HepG2 (cell line): ENCODE measurements at regions not wholly inside any gene's neighbourhood (a gene's known extent, or its start where the extent isn't known, plus 50 kb on each side); places are given as distances from the start of the nearest gene placed in this dataset.

Source experiments
- BRD4 ChIP-seq: sonication (generic); formaldehyde crosslinking; IDR thresholded peaks from 2 replicates; pipeline ENCODE4 v1.4.0; 2020; ENCODE audit warnings: missing genetic modification reagents
- CAMTA2 ChIP-seq: sonication (generic); formaldehyde crosslinking; IDR thresholded peaks from 2 replicates; pipeline ENCODE4 v1.4.0; 2020; ENCODE audit warnings: mild to moderate bottlenecking, missing genetic modification reagents, borderline replicate concordance
- CHD4 ChIP-seq: fragments of 200-600 bp; sonication (generic); IDR thresholded peaks from 2 replicates; pipeline ENCODE4 v1.7.0; 2017; ENCODE audit warnings: mild to moderate bottlenecking, low read length, borderline replicate concordance
- DNMT1 ChIP-seq: sonication (generic); formaldehyde crosslinking; IDR thresholded peaks from 2 replicates; pipeline ENCODE4 v1.5.1; 2020; ENCODE audit warnings: mild to moderate bottlenecking, missing genetic modification reagents
- ELF3 ChIP-seq: IDR thresholded peaks from 2 replicates; pipeline ENCODE4 v1.6.1; 2016; ENCODE audit warnings: missing genetic modification reagents, missing compliant biosample characterization
- ELF4 ChIP-seq: sonication (generic); formaldehyde crosslinking; IDR thresholded peaks from 2 replicates; pipeline ENCODE4 v1.5.0; 2020; ENCODE audit warnings: missing genetic modification reagents, mild to moderate bottlenecking, moderate library complexity, borderline replicate concordance
- ESRRA ChIP-seq: sonication (generic); formaldehyde crosslinking; IDR thresholded peaks from 2 replicates; pipeline ENCODE4 v1.5.1; 2020; ENCODE audit warnings: mild to moderate bottlenecking, low read depth, missing genetic modification reagents
- FIP1L1 ChIP-seq: fragments of 200-400 bp; formaldehyde crosslinking; IDR thresholded peaks from 2 replicates; pipeline ENCODE4 v1.6.1; 2018; ENCODE audit warnings: low read depth, mild to moderate bottlenecking, low read length, moderate library complexity, borderline replicate concordance; ENCODE audit not compliant: insufficient read depth
- NBN ChIP-seq: fragments of 450-650 bp; conservative IDR thresholded peaks from 2 replicates; pipeline ENCODE4 v1.6.1; 2017
- NCOR1 ChIP-seq: fragments of 200-600 bp; sonication (generic); IDR thresholded peaks from 2 replicates; pipeline ENCODE4 v1.7.0; 2017; ENCODE audit warnings: antibody characterized with exemption, low read length, borderline replicate concordance
- NR2F6 ChIP-seq, 2 experiments: IDR thresholded peaks; 2 replicates each; pipeline ENCODE4 v1.6.1; 2016; ENCODE audit warnings: antibody characterized with exemption in 1 of 2, mild to moderate bottlenecking in 1 of 2
- SCMH1 ChIP-seq: sonication (generic); formaldehyde crosslinking; IDR thresholded peaks from 2 replicates; pipeline ENCODE4 v1.9.0; 2021; ENCODE audit warnings: missing genetic modification reagents, mild to moderate bottlenecking, borderline replicate concordance
- SNAI1 ChIP-seq: sonication (generic); formaldehyde crosslinking; IDR thresholded peaks from 2 replicates; pipeline ENCODE4 v1.5.0; 2020; ENCODE audit warnings: mild to moderate bottlenecking, missing genetic modification reagents, borderline replicate concordance
- TBL1XR1 ChIP-seq: fragments of 150-350 bp; IDR thresholded peaks from 2 replicates; pipeline ENCODE4 v1.6.1; 2014; ENCODE audit warnings: borderline replicate concordance, low read length; ENCODE audit not compliant: partially characterized antibody
- ZBTB20 ChIP-seq: sonication (generic); formaldehyde crosslinking; IDR thresholded peaks from 2 replicates; pipeline ENCODE4 v1.8.1; 2023; ENCODE audit warnings: missing genetic modification reagents, low read depth, mild to moderate bottlenecking, borderline replicate concordance
- ZFP36L1 ChIP-seq: sonication (generic); formaldehyde crosslinking; IDR thresholded peaks from 2 replicates; pipeline ENCODE4 v1.8.0; 2022; ENCODE audit warnings: mild to moderate bottlenecking, missing genetic modification reagents, moderate library complexity
- ZFP36L2 ChIP-seq: sonication (generic); formaldehyde crosslinking; IDR thresholded peaks from 2 replicates; pipeline ENCODE4 v1.4.0; 2020; ENCODE audit warnings: missing genetic modification reagents
- ZNF460 ChIP-seq: sonication (generic); formaldehyde crosslinking; IDR thresholded peaks from 2 replicates; pipeline ENCODE4 v1.5.1; 2020; ENCODE audit warnings: missing genetic modification reagents, mild to moderate bottlenecking, borderline replicate concordance
- ZNF607 ChIP-seq: sonication (generic); formaldehyde crosslinking; IDR thresholded peaks from 2 replicates; pipeline ENCODE4 v1.5.1; 2020; ENCODE audit warnings: missing genetic modification reagents, mild to moderate bottlenecking, borderline replicate concordance
- ZNF720 ChIP-seq: sonication (generic); formaldehyde crosslinking; IDR thresholded peaks from 2 replicates; pipeline ENCODE4 v1.4.0; 2020; ENCODE audit warnings: missing genetic modification reagents
- ZNF724P ChIP-seq: sonication (generic); formaldehyde crosslinking; IDR thresholded peaks from 2 replicates; pipeline ENCODE4 v1.8.0; 2022; ENCODE audit warnings: missing genetic modification reagents, borderline replicate concordance
- TF ChIP-seq, protein P1 (sequence below): IDR thresholded peaks from 2 replicates; pipeline ENCODE4 v1.6.1; 2018; ENCODE audit warnings: missing genetic modification reagents
- TF ChIP-seq, protein P2 (sequence below): IDR thresholded peaks from 2 replicates; pipeline ENCODE4 v1.6.1; 2016; ENCODE audit warnings: missing compliant biosample characterization, missing genetic modification reagents, borderline replicate concordance
- TF ChIP-seq, protein P3 (sequence below): sonication (generic); formaldehyde crosslinking; IDR thresholded peaks from 2 replicates; pipeline ENCODE4 v1.4.0; 2020; ENCODE audit warnings: missing genetic modification reagents

DNA sequence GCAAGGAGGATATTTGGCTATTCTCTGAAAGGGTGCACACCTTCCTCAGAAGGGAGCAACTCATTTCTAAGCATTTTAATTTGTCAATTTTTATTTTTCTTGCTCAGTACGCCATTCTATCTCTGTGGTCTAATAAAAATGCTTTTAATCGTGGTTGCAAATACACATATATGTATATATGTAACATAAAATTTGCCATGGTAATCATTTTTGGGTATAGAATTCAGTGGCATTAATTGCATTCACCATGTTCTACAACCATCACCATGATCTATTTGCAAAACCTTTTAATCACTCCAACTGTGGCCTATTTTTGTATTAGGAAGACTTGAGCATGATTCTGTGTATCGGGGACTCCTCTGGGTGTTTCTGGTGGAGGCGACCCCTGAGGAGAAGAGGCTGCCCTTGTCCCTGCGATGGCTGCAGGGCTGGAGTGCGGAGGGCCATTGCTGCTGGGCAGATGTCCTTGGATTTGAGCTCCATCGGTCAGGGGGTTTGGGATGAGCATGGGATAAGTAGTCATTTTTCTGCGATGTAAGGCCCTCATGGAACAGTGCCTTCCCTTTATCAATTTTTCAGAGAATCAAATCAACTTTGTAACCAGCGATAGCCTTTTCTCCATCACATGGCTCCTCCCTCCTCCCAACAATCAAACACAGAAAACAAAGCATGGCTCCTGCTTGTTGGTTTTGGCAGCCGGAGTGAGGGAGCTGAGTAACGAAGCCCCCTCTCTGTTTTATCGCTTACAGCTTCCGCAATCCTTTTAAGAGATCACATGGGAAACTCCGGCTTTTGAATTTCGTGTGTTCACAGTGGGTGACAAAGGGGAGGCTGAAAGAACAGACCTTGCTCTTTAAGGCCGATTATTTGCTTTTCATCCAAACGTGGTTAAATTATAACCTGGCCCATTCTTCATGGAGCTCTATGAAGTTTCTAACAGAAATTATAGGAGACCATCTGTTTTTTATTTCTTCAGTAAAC lies 187.3 kb downstream of the TENT4A start (continued):
- TF ChIP-seq NBN (no peak), ZNF607 (CRISPR knock-in tag) (no peak), TBL1XR1 (no peak), ESRRA (CRISPR knock-in tag) (no peak), BRD4 (CRISPR knock-in tag) (no peak; the same call in 1 of the 2 replicates), ZNF724P (CRISPR knock-in tag) (no peak), NCOR1 (peak; percentile 58; the same call in 1 of the 2 replicates), SCMH1 (no peak), ZBTB20 (CRISPR knock-in tag) (peak; percentile 42; the same call in 1 of the 2 replicates), ELF3 (CRISPR knock-in tag) (peak; percentile 97), ELF4 (CRISPR knock-in tag) (peak; percentile 57; the same call in 1 of the 2 replicates), ZFP36L2 (CRISPR knock-in tag) (no peak), CHD4 (peak; percentile 49; the same call in 1 of the 2 replicates), ZNF720 (CRISPR knock-in tag) (no peak), DNMT1 (CRISPR knock-in tag) (no peak), ZNF460 (CRISPR knock-in tag) (no peak), CAMTA2 (CRISPR knock-in tag) (no peak), FIP1L1 (no peak), SNAI1 (CRISPR knock-in tag) (no peak), NR2F6 (IDR thresholded peaks at IDR 0.05) (peak; percentile 35; the same call in 1 of the 2 replicates), NR2F6 (CRISPR knock-in tag; IDR thresholded peaks at IDR 0.05) (no peak), ZFP36L1 (CRISPR knock-in tag) (no peak)
- TF ChIP-seq, protein P1, sequence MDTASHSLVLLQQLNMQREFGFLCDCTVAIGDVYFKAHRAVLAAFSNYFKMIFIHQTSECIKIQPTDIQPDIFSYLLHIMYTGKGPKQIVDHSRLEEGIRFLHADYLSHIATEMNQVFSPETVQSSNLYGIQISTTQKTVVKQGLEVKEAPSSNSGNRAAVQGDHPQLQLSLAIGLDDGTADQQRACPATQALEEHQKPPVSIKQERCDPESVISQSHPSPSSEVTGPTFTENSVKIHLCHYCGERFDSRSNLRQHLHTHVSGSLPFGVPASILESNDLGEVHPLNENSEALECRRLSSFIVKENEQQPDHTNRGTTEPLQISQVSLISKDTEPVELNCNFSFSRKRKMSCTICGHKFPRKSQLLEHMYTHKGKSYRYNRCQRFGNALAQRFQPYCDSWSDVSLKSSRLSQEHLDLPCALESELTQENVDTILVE (CRISPR knock-in tag), result no peak
- TF ChIP-seq, protein P2, sequence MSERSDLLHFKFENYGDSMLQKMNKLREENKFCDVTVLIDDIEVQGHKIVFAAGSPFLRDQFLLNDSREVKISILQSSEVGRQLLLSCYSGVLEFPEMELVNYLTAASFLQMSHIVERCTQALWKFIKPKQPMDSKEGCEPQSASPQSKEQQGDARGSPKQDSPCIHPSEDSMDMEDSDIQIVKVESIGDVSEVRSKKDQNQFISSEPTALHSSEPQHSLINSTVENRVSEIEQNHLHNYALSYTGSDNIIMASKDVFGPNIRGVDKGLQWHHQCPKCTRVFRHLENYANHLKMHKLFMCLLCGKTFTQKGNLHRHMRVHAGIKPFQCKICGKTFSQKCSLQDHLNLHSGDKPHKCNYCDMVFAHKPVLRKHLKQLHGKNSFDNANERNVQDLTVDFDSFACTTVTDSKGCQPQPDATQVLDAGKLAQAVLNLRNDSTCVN (CRISPR knock-in tag), result no peak
- TF ChIP-seq, protein P3, sequence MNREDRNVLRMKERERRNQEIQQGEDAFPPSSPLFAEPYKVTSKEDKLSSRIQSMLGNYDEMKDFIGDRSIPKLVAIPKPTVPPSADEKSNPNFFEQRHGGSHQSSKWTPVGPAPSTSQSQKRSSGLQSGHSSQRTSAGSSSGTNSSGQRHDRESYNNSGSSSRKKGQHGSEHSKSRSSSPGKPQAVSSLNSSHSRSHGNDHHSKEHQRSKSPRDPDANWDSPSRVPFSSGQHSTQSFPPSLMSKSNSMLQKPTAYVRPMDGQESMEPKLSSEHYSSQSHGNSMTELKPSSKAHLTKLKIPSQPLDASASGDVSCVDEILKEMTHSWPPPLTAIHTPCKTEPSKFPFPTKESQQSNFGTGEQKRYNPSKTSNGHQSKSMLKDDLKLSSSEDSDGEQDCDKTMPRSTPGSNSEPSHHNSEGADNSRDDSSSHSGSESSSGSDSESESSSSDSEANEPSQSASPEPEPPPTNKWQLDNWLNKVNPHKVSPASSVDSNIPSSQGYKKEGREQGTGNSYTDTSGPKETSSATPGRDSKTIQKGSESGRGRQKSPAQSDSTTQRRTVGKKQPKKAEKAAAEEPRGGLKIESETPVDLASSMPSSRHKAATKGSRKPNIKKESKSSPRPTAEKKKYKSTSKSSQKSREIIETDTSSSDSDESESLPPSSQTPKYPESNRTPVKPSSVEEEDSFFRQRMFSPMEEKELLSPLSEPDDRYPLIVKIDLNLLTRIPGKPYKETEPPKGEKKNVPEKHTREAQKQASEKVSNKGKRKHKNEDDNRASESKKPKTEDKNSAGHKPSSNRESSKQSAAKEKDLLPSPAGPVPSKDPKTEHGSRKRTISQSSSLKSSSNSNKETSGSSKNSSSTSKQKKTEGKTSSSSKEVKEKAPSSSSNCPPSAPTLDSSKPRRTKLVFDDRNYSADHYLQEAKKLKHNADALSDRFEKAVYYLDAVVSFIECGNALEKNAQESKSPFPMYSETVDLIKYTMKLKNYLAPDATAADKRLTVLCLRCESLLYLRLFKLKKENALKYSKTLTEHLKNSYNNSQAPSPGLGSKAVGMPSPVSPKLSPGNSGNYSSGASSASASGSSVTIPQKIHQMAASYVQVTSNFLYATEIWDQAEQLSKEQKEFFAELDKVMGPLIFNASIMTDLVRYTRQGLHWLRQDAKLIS, result no peak
